ENCODE measurements at regions not wholly inside any gene's neighbourhood (a gene's known extent, or its start where the extent isn't known, plus 50 kb on each side); places are given as distances from the start of the nearest gene placed in this dataset.
"Not testable (repeated sequence)": the region's sequence is repeated elsewhere in the genome, so short reads cannot be mapped to it uniquely, and the experiment has no call there.

DNA sequence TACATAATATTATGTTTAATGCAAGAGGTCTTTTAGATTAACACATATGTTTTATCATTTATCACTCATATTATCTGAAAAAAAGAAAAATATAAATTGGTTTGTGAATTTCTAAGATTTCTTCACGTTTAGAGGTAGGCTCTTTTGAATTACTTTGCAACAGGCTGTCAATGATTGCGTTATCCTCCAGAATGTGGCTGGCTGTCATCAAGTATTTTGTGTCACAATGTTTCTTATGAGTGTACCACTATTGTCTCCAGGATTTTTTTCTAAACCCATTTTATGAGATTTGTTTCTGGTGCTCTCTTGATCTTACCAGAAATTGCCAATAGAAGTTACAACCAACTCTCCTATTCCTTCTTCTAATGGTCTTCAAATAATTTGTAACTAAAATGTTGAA lies 307.9 kb downstream of the DMAC1 start:
- no peaks in the 10 kb centered on the region for H3K79me2 ChIP-seq (ENCODE audit: low read depth)
- no peak overlapping the region for H3K4me3 ChIP-seq
- H4K20me1 ChIP-seq (ENCODE audit: insufficient read depth): no peaks in the 10 kb centered on the region
- no peaks in the 10 kb centered on the region for H3K4me1 ChIP-seq (replicated peaks; ENCODE audit: insufficient read depth)
- no peaks in the 10 kb centered on the region for H3F3A ChIP-seq (ENCODE audit: insufficient read depth, low read depth)
- no peaks in the 10 kb centered on the region for H3K9me2 ChIP-seq (ENCODE audit: insufficient read depth)
- H3K27me3 ChIP-seq (ENCODE audit: insufficient read depth, low read depth): no peaks in the 10 kb centered on the region
- CTCF ChIA-PET: no interaction called here
- no peaks in the 10 kb centered on the region for H3K9me3 ChIP-seq (ENCODE audit: insufficient read depth, low read depth)
- H3K4me2 ChIP-seq: no peak overlapping the region
- H3K27ac ChIP-seq: no peak overlapping the region
- no TSS peak for BruUV-seq (replicated peaks)
- intact Hi-C loops (cut with micrococcal nuclease; ENCODE audit: unreplicated experiment): no loop called here
- no peak for DNase-seq
- TF ChIP-seq, protein P1, sequence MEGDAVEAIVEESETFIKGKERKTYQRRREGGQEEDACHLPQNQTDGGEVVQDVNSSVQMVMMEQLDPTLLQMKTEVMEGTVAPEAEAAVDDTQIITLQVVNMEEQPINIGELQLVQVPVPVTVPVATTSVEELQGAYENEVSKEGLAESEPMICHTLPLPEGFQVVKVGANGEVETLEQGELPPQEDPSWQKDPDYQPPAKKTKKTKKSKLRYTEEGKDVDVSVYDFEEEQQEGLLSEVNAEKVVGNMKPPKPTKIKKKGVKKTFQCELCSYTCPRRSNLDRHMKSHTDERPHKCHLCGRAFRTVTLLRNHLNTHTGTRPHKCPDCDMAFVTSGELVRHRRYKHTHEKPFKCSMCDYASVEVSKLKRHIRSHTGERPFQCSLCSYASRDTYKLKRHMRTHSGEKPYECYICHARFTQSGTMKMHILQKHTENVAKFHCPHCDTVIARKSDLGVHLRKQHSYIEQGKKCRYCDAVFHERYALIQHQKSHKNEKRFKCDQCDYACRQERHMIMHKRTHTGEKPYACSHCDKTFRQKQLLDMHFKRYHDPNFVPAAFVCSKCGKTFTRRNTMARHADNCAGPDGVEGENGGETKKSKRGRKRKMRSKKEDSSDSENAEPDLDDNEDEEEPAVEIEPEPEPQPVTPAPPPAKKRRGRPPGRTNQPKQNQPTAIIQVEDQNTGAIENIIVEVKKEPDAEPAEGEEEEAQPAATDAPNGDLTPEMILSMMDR (conservative IDR thresholded peaks at IDR 0.05): no peak
- TF ChIP-seq EZH2 (IDR thresholded peaks at IDR 0.05; ENCODE audit: low read depth): no peak
- H3K36me3 ChIP-seq (ENCODE audit: low read depth): no peaks in the 10 kb centered on the region
- POLR2A ChIA-PET (ENCODE audit: unreplicated experiment): no interaction called here
- no peak overlapping the region for H2AFZ ChIP-seq

DNA sequence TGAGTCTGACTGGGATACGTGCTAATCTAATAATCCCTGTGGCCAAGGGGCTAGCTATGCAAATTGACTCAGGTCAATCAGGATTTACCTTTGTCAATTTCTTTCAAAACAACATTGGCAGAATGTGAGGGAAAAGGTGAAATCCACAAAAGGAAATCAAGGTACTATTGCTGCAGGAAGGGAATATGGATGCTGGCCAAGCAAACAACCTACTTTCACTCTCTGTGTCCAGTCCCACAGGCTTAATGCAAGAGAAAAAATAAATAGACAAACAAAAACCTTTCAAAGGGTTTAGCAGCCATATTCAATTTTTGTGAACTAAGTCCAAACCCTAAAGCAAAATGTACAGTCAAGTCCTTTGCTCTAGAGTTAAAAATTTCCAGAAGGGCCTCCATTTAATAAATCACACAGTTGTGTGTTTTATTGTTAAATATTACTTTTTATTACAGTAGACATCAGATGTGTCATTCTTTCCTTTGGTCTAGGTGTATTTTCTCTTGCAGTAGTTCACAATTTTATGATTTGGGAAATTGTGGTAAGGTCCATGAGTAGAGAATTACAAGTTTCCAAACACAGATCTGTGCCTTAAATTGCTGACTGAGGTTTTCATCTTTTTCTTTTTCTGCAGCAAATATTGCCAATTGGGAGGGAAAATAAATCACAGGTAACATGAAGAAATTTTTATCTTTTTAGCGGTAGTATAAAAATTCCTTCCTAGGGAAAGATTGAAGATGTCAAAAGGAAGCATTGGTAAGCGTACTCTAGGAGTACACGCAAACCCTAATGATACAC lies 309.1 kb downstream of the DMAC1 start:
- POLR2A ChIA-PET (ENCODE audit: unreplicated experiment): no interaction called here
- BruUV-seq (replicated peaks): no TSS peak

DNA sequence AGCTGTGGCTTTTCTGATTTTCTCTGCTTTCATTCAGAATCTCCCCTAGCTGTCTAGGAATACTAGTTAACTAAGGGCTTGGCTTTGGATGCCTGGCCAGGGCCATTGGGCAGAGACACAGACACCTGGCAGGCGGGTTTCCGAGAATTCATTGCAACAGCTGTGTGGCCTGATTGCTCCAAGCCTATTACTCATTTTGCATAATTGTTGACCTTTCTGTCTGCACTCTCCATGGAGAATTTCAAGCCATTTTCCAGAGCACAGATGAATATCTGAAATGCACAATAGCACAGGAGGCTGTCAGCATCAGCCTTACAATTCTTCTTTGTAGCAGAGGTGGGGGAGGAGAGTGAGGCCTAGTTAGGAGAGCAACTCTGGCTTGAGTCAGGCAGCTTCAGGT lies 310.5 kb downstream of the DMAC1 start:
- BruUV-seq (replicated peaks): no TSS peak
- H3F3A ChIP-seq (ENCODE audit: insufficient read depth, low read depth): no peaks in the 10 kb centered on the region
- H4K20me1 ChIP-seq (ENCODE audit: insufficient read depth): no peaks in the 10 kb centered on the region
- DNase-seq: no peak
- H3K4me2 ChIP-seq: no peak overlapping the region
- no peaks in the 10 kb centered on the region for H3K36me3 ChIP-seq (ENCODE audit: low read depth)
- no peaks in the 10 kb centered on the region for H3K27me3 ChIP-seq (ENCODE audit: insufficient read depth, low read depth)
- TF ChIP-seq, protein P1 (conservative IDR thresholded peaks at IDR 0.05): no peak
- TF ChIP-seq EZH2 (IDR thresholded peaks at IDR 0.05; ENCODE audit: low read depth): no peak
- ChIA-PET POLR2A (ENCODE audit: unreplicated experiment) (no interaction called here), CTCF (no interaction called here)
- H2AFZ ChIP-seq: no peak overlapping the region
- no peaks in the 10 kb centered on the region for H3K79me2 ChIP-seq (ENCODE audit: low read depth)
- no peak overlapping the region for H3K4me3 ChIP-seq
- intact Hi-C loops (cut with micrococcal nuclease; ENCODE audit: unreplicated experiment): no loop called here
- H3K9me3 ChIP-seq (ENCODE audit: insufficient read depth, low read depth): no peaks in the 10 kb centered on the region
- no peak overlapping the region for H3K27ac ChIP-seq
- no peaks in the 10 kb centered on the region for H3K9me2 ChIP-seq (ENCODE audit: insufficient read depth)
- no peaks in the 10 kb centered on the region for H3K4me1 ChIP-seq (replicated peaks; ENCODE audit: insufficient read depth)

More for the DNA sequence above, 309.1 kb downstream of the DMAC1 start:
- CTCF ChIA-PET: no interaction called here
- Histone ChIP-seq H3K36me3 (ENCODE audit: low read depth) (no peaks in the 10 kb centered on the region), H3K27me3 (ENCODE audit: insufficient read depth, low read depth) (no peaks in the 10 kb centered on the region), H3F3A (ENCODE audit: insufficient read depth, low read depth) (no peaks in the 10 kb centered on the region), H3K79me2 (ENCODE audit: low read depth) (no peaks in the 10 kb centered on the region), H2AFZ (no peak overlapping the region), H3K4me1 (replicated peaks; ENCODE audit: insufficient read depth) (no peaks in the 10 kb centered on the region), H3K4me3 (no peak overlapping the region), H3K4me2 (no peak overlapping the region), H3K9me3 (ENCODE audit: insufficient read depth, low read depth) (no peaks in the 10 kb centered on the region), H3K27ac (no peak overlapping the region), H3K9me2 (ENCODE audit: insufficient read depth) (no peaks in the 10 kb centered on the region), H4K20me1 (ENCODE audit: insufficient read depth) (no peaks in the 10 kb centered on the region)
- TF ChIP-seq, protein P1 (conservative IDR thresholded peaks at IDR 0.05): no peak
- no peak for TF ChIP-seq EZH2 (IDR thresholded peaks at IDR 0.05; ENCODE audit: low read depth)
- DNase-seq: no peak
- intact Hi-C loops (cut with micrococcal nuclease; ENCODE audit: unreplicated experiment): no loop called here

DNA sequence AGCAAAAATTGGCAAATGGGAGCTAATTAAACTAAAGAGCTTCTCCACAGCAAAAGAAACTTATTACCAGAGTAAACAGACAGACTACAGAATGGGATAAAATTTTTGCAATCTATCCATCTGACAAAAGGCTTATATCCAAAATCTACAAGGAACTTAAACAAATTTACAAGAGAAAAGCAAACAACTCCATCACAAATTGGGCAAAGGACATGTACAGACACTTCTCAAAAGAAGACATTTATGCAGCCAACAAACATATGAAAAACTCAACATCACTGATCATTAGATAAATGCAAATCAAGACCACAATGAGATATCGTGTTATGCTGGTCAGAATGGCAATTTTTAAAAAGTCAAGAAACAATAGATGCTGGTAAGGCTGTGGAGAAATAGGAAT lies 315.6 kb downstream of the DMAC1 start:
- H3K36me3 ChIP-seq (ENCODE audit: low read depth); H2AFZ ChIP-seq; POLR2A ChIA-PET (ENCODE audit: unreplicated experiment); H3K9me2 ChIP-seq (ENCODE audit: insufficient read depth); H3F3A ChIP-seq (ENCODE audit: insufficient read depth, low read depth); H3K4me2 ChIP-seq; H3K27ac ChIP-seq; H3K4me1 ChIP-seq (replicated peaks; ENCODE audit: insufficient read depth); H3K79me2 ChIP-seq (ENCODE audit: low read depth); CTCF ChIA-PET; H3K4me3 ChIP-seq; H3K9me3 ChIP-seq (ENCODE audit: insufficient read depth, low read depth); BruUV-seq (replicated peaks); intact Hi-C loops (cut with micrococcal nuclease; ENCODE audit: unreplicated experiment); DNase-seq; H4K20me1 ChIP-seq (ENCODE audit: insufficient read depth): not testable (repeated sequence)
- H3K27me3 ChIP-seq (ENCODE audit: insufficient read depth, low read depth): peaks cover 15% of the 10 kb centered on the region; the same call in 1 of the 2 replicates
